Tibial nerve (tissue), 4 donors: ENCODE measurements at regions not wholly inside any gene's neighbourhood (a gene's known extent, or its start where the extent isn't known, plus 50 kb on each side); places are given as distances from the start of the nearest gene placed in this dataset.

ENCODE experiments used
- CTCF ChIP-seq, 5 experiments: fragments of 200-600 bp in 3 of 5; fragments of 450-650 bp in 2 of 5; sonication (generic) in 3 of 5; IDR thresholded peaks; one replicate each; pipeline ENCODE4 v1.5.1; 2016 to 2019; ENCODE audit warnings: antibody characterized with exemption in 5 of 5, mild to moderate bottlenecking in 3 of 5, moderate library complexity in 2 of 5
- EP300 ChIP-seq, 2 donors: sonication (generic); formaldehyde crosslinking; IDR thresholded peaks; one replicate each; pipeline ENCODE4 v1.6.1; 2017; ENCODE audit warnings: antibody characterized with exemption in 2 of 2, mild to moderate bottlenecking in 1 of 2

GRCh38 chr6:106885679-106886078 lies 88.8 kb downstream of the CD24 start:
- TF ChIP-seq CTCF (IDR thresholded peaks at IDR 0.05) (no peak), EP300 (IDR thresholded peaks at IDR 0.05) (no peak)
